ENCODE measurements at regions not wholly inside any gene's neighbourhood (a gene's known extent, or its start where the extent isn't known, plus 50 kb on each side); places are given as distances from the start of the nearest gene placed in this dataset.

GRCh38 chr3:177307826-177308225 is 110.5 kb upstream of the TBL1XR1 start:
- H3K9me3 ChIP-seq (ENCODE audit: low read depth, low read length, poor library complexity, severe bottlenecking) = no peaks in the 10 kb centered on the region
- DNase-seq (ENCODE audit: low spot score) = no peak
- H3K4me3 ChIP-seq (ENCODE audit: low read depth, low read length, poor library complexity, severe bottlenecking) = no peak overlapping the region
- no peaks in the 10 kb centered on the region for H3K36me3 ChIP-seq (ENCODE audit: insufficient read depth, low read length, poor library complexity, severe bottlenecking)
- no peak overlapping the region for H3K27ac ChIP-seq (ENCODE audit: low read depth, low read length, poor library complexity, severe bottlenecking)
- TF ChIP-seq EZH2 (IDR thresholded peaks at IDR 0.05; ENCODE audit: borderline replicate concordance, low read depth, low read length, poor library complexity, severe bottlenecking) = no peak
- no peak for TF ChIP-seq CTCF (conservative IDR thresholded peaks at IDR 0.05; ENCODE audit: low read depth, low read length)
- ChIA-PET POLR2A (ENCODE audit: low non-redundant PET) (no interaction called here), CTCF (no interaction called here)
- H3K27me3 ChIP-seq (replicated peaks; ENCODE audit: insufficient read depth, low read depth, low read length, poor library complexity) = no peaks in the 10 kb centered on the region
- BruUV-seq (replicated peaks) = no TSS peak
- no peaks in the 10 kb centered on the region for H3K4me1 ChIP-seq (ENCODE audit: insufficient read depth, low read length, poor library complexity, severe bottlenecking)
- intact Hi-C loops (cut with micrococcal nuclease; ENCODE audit: unreplicated experiment) = no loop called here

GRCh38 chr3:177308286-177308685 is 111.0 kb upstream of the TBL1XR1 start:
- no peak overlapping the region for H3K27ac ChIP-seq (ENCODE audit: low read depth, low read length, poor library complexity, severe bottlenecking)
- H3K4me3 ChIP-seq (ENCODE audit: low read depth, low read length, poor library complexity, severe bottlenecking) = no peak overlapping the region
- H3K27me3 ChIP-seq (replicated peaks; ENCODE audit: insufficient read depth, low read depth, low read length, poor library complexity) = no peaks in the 10 kb centered on the region
- ChIA-PET POLR2A (ENCODE audit: low non-redundant PET) (no interaction called here), CTCF (no interaction called here)
- H3K9me3 ChIP-seq (ENCODE audit: low read depth, low read length, poor library complexity, severe bottlenecking) = no peaks in the 10 kb centered on the region
- H3K36me3 ChIP-seq (ENCODE audit: insufficient read depth, low read length, poor library complexity, severe bottlenecking) = no peaks in the 10 kb centered on the region
- TF ChIP-seq EZH2 (IDR thresholded peaks at IDR 0.05; ENCODE audit: borderline replicate concordance, low read depth, low read length, poor library complexity, severe bottlenecking) (no peak), CTCF (conservative IDR thresholded peaks at IDR 0.05; ENCODE audit: low read depth, low read length) (no peak)
- intact Hi-C loops (cut with micrococcal nuclease; ENCODE audit: unreplicated experiment) = no loop called here
- no peak for DNase-seq (ENCODE audit: low spot score)
- no peaks in the 10 kb centered on the region for H3K4me1 ChIP-seq (ENCODE audit: insufficient read depth, low read length, poor library complexity, severe bottlenecking)
- no TSS peak for BruUV-seq (replicated peaks)

- POLR2A ChIA-PET (ENCODE audit: low non-redundant PET) = no interaction called here
- Histone ChIP-seq H3K9me3 (ENCODE audit: low read depth, low read length, poor library complexity, severe bottlenecking) (no peaks in the 10 kb centered on the region), H3K4me3 (ENCODE audit: low read depth, low read length, poor library complexity, severe bottlenecking) (no peak overlapping the region), H3K27me3 (replicated peaks; ENCODE audit: insufficient read depth, low read depth, low read length, poor library complexity) (no peaks in the 10 kb centered on the region), H3K4me1 (ENCODE audit: insufficient read depth, low read length, poor library complexity, severe bottlenecking) (no peaks in the 10 kb centered on the region), H3K27ac (ENCODE audit: low read depth, low read length, poor library complexity, severe bottlenecking) (no peak overlapping the region), H3K36me3 (ENCODE audit: insufficient read depth, low read length, poor library complexity, severe bottlenecking) (no peaks in the 10 kb centered on the region)
- BruUV-seq (replicated peaks) = no TSS peak
- no peak for DNase-seq (ENCODE audit: low spot score)
- intact Hi-C loops (cut with micrococcal nuclease; ENCODE audit: unreplicated experiment) = no loop called here
- TF ChIP-seq CTCF (conservative IDR thresholded peaks at IDR 0.05; ENCODE audit: low read depth, low read length) (no peak), EZH2 (IDR thresholded peaks at IDR 0.05; ENCODE audit: borderline replicate concordance, low read depth, low read length, poor library complexity, severe bottlenecking) (no peak)
- CTCF ChIA-PET = no interaction called here
Measured at GRCh38 chr3:177308911-177309310, 111.6 kb upstream of the TBL1XR1 start.

All from A673 (cell line).